ENCODE measurements at regions not wholly inside any gene's neighbourhood (a gene's known extent, or its start where the extent isn't known, plus 50 kb on each side); places are given as distances from the start of the nearest gene placed in this dataset.

DNA sequence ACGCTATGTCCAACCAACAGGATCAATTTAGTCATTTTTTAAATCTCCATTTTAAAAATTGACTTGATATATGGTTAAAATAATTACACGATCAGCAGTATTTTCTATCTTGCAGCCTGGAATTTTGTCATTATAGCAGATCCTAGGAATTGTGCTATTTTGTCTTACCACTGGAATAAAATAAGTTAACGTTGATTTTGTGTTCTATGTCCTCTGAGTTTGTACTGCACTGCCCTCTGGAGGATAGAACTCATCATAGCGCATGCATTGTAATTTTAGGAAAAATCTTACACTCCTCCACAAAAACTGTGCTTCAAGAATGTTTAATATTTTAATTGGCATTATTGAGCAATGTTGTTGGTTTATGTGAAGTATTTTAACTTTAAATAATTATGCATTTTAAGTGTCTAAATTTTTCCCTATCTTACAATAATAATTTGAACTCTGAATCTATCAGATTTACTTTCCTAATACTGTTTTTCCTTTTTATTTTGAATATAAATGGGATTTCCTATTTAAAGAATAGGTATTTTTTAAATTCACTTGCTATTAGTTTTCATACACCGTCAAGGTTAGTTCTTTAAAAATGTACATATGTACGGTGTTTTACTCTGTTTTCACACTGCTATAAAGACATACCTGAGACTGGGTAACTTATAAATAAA, 220.1 kb downstream of the PPP1R3A start:
- no peak overlapping the region for H3K4me3 ChIP-seq (ENCODE audit: low read depth, low read length)
- DNase-seq (ENCODE audit: low read depth): no peak

DNA sequence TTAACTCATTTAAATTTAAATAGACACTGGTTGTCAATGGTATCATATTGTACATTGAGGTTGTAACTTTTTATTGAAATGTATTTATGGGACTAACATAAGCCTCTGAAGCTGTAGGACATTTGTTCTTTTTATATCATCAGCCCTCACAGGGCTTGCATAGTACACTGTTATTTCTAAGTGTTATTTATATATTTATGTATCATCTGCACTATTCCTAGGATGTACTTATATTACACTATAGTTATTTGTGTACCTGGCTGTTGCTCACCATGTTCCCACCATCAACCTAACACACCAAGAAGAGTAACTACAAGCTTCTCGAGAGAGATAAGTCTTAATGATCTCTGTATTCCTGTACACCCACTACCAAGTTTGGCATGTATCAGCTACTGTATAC, 224.7 kb downstream of the PPP1R3A start:
- H3K4me3 ChIP-seq (ENCODE audit: low read depth, low read length): no peak overlapping the region
- ChIA-PET POLR2A (no interaction called here), CTCF (no interaction called here)
- H3K36me3 ChIP-seq (ENCODE audit: control insufficient read depth, insufficient read depth, low read length): no peaks in the 10 kb centered on the region
- TF ChIP-seq, protein P1, sequence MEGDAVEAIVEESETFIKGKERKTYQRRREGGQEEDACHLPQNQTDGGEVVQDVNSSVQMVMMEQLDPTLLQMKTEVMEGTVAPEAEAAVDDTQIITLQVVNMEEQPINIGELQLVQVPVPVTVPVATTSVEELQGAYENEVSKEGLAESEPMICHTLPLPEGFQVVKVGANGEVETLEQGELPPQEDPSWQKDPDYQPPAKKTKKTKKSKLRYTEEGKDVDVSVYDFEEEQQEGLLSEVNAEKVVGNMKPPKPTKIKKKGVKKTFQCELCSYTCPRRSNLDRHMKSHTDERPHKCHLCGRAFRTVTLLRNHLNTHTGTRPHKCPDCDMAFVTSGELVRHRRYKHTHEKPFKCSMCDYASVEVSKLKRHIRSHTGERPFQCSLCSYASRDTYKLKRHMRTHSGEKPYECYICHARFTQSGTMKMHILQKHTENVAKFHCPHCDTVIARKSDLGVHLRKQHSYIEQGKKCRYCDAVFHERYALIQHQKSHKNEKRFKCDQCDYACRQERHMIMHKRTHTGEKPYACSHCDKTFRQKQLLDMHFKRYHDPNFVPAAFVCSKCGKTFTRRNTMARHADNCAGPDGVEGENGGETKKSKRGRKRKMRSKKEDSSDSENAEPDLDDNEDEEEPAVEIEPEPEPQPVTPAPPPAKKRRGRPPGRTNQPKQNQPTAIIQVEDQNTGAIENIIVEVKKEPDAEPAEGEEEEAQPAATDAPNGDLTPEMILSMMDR (IDR thresholded peaks at IDR 0.05; ENCODE audit: insufficient read depth, low read depth, low read length): no peak
- DNase-seq (ENCODE audit: low read depth): no peak
- H3K27me3 ChIP-seq (ENCODE audit: control insufficient read depth, insufficient read depth, low read length): no peaks in the 10 kb centered on the region

More for the DNA sequence above, 220.1 kb downstream of the PPP1R3A start:
- CTCF ChIA-PET: interaction anchor here (1.5 kb wide), 1 partner anchor 11 kb away, joined by 4 read pairs; no protein-coding TSS in a partner anchor
- H3K36me3 ChIP-seq (ENCODE audit: control insufficient read depth, insufficient read depth, low read length): no peaks in the 10 kb centered on the region
- POLR2A ChIA-PET: no interaction called here
- TF ChIP-seq, protein P1 (IDR thresholded peaks at IDR 0.05; ENCODE audit: insufficient read depth, low read depth, low read length): peak; percentile 72
- H3K27me3 ChIP-seq (ENCODE audit: control insufficient read depth, insufficient read depth, low read length): no peaks in the 10 kb centered on the region

DNA sequence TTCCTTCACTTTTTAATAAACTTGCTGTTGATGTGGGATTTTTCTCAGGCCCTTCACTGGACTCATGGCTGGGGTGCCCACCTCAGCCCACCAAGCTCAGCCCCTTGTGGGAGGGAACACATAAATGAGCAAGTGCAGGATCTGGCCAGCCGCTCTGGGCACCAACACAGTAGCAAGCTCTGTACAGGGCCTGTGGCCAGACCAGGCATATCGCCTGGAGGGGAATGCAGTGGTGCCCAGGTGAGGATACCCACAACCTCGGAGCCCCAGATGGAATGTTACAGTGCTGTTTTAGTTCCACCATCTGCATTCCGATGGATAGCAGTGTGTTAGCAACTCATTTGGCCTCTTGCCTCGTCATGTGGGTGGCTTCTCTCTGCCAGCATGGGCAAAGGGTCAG, 234.6 kb downstream of the PPP1R3A start:
- Histone ChIP-seq H3K27me3 (ENCODE audit: control insufficient read depth, insufficient read depth, low read length) (no peaks in the 10 kb centered on the region), H3K4me3 (ENCODE audit: low read depth, low read length) (no peak overlapping the region), H3K36me3 (ENCODE audit: control insufficient read depth, insufficient read depth, low read length) (no peaks in the 10 kb centered on the region)
- no peak for DNase-seq (ENCODE audit: low read depth)
- ChIA-PET POLR2A (no interaction called here), CTCF (no interaction called here)
- TF ChIP-seq, protein P1 (IDR thresholded peaks at IDR 0.05; ENCODE audit: insufficient read depth, low read depth, low read length): no peak

DNA sequence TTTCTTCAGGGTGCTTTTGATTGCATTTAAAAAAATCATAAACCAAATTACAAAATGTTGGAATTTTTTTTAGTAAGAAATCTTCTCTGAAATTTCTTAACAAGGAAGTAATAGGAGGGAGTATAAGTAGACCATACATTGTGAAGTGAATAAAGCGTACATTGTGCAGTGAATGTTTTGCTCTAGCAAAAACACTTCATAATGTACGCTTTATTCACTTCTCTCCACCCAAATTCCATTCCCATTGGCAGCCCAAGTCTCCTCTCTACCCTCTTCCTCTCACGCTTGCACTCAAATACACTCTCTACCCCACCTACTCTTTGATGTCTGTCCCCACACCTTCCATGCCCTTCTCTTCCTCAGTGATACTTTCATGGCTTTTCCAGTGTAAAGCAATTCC, 241.0 kb downstream of the PPP1R3A start:
- H3K4me3 ChIP-seq (ENCODE audit: low read depth, low read length): no peak overlapping the region
- H3K36me3 ChIP-seq (ENCODE audit: control insufficient read depth, insufficient read depth, low read length): no peaks in the 10 kb centered on the region
- POLR2A ChIA-PET: no interaction called here
- CTCF ChIA-PET: no interaction called here
- H3K27me3 ChIP-seq (ENCODE audit: control insufficient read depth, insufficient read depth, low read length): no peaks in the 10 kb centered on the region
- DNase-seq (ENCODE audit: low read depth): no peak
- TF ChIP-seq, protein P1 (IDR thresholded peaks at IDR 0.05; ENCODE audit: insufficient read depth, low read depth, low read length): no peak

DNA sequence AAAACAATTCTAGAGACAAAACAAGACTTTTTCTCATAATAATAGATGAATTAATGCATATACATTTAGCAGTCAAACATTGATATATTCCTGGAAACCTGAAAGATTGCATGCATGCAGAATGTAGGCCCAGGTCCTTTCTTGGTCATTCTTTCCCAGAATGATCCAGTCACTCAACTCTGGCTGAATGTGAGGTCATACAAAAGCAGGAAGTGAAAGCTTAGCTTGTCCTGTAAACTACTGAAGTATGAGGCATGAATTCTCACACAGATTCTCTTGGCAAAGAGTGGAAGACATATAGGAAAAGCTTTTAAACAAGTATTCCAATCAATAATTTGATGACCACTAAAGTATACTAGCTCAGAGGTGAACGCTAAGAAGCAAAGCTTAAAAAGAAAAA, 253.9 kb downstream of the PPP1R3A start:
- TF ChIP-seq, protein P1 (IDR thresholded peaks at IDR 0.05; ENCODE audit: insufficient read depth, low read depth, low read length): no peak
- no peak for DNase-seq (ENCODE audit: low read depth)
- CTCF ChIA-PET: interaction anchor here (0.6 kb wide), 1 partner anchor 105 kb away, joined by 3 read pairs; no protein-coding TSS in a partner anchor
- Histone ChIP-seq H3K27me3 (ENCODE audit: control insufficient read depth, insufficient read depth, low read length) (no peaks in the 10 kb centered on the region), H3K36me3 (ENCODE audit: control insufficient read depth, insufficient read depth, low read length) (no peaks in the 10 kb centered on the region), H3K4me3 (ENCODE audit: low read depth, low read length) (no peak overlapping the region)
- POLR2A ChIA-PET: no interaction called here
